HEK293 (cell line): ENCODE measurements at regions not wholly inside any gene's neighbourhood (a gene's known extent, or its start where the extent isn't known, plus 50 kb on each side); places are given as distances from the start of the nearest gene placed in this dataset.

Source experiments
- CTCF ChIA-PET: fragments of 350-600 bp; formaldehyde crosslinking; extraction: SDS; loops from one replicate; lab custom pipeline; 2021; ENCODE audit warnings: antibody characterized with exemption; lab: Yijun Ruan, JAX
- POLR2A ChIA-PET: fragments of 300-600 bp; formaldehyde crosslinking; extraction: SDS; loops from one replicate; lab custom pipeline; 2020; ENCODE audit warnings: antibody characterized with exemption, inconsistent platforms; lab: Yijun Ruan, JAX
- H3K27ac ChIP-seq: fragments of 200-500 bp; sonication (Bioruptor generic); 2 replicates; pipeline ENCODE4 v1.5.1; 2014; ENCODE audit warnings: low read depth, low read length, control low read depth, inconsistent platforms; ENCODE audit errors: extremely low read depth
- H3K36me3 ChIP-seq, 2 experiments: fragments of 200-500 bp in 1 of 2; sonication (Bioruptor generic) in 1 of 2; 1 replicate in 1 of 2; 2 replicates in 1 of 2; pipeline ENCODE4 v1.5.1; 2014 to 2017; ENCODE audit warnings: inconsistent platforms in 2 of 2, low read length in 2 of 2; ENCODE audit not compliant: control insufficient read depth in 2 of 2, insufficient read depth in 1 of 2
- H3K4me1 ChIP-seq: fragments of 200-500 bp; sonication (Bioruptor generic); 2 replicates; pipeline ENCODE4 v1.5.1; 2014; ENCODE audit warnings: mild to moderate bottlenecking, low read length, inconsistent platforms; ENCODE audit not compliant: control insufficient read depth, insufficient read depth
- H3K4me3 ChIP-seq: 2 replicates; pipeline ENCODE4 v1.5.1; 2011; ENCODE audit warnings: low read depth, mild to moderate bottlenecking, control low read depth, low read length, moderate library complexity
- H3K9me3 ChIP-seq: fragments of 200-500 bp; sonication (Bioruptor generic); 2 replicates; pipeline ENCODE4 v1.5.1; 2014; ENCODE audit warnings: low read depth, low read length, inconsistent platforms; ENCODE audit not compliant: control insufficient read depth, insufficient read depth
- KLF10 ChIP-seq: fragments of 450-650 bp; IDR thresholded peaks from 2 replicates; pipeline ENCODE4 v1.5.1; 2018; ENCODE audit warnings: missing biosample characterization, mild to moderate bottlenecking, missing genetic modification characterization
- KLF16 ChIP-seq: fragments of 450-650 bp; formaldehyde crosslinking; IDR thresholded peaks from 2 replicates; pipeline ENCODE4 v1.5.1; 2017; ENCODE audit warnings: missing biosample characterization, missing genetic modification characterization
- OSR2 ChIP-seq: fragments of 450-650 bp; formaldehyde crosslinking; IDR thresholded peaks from 2 replicates; pipeline ENCODE4 v1.5.1; 2016; ENCODE audit warnings: missing biosample characterization, missing genetic modification characterization
- OVOL3 ChIP-seq: fragments of 450-650 bp; formaldehyde crosslinking; IDR thresholded peaks from 2 replicates; pipeline ENCODE4 v1.5.1; 2016; ENCODE audit warnings: missing biosample characterization, missing genetic modification characterization
- YY1 ChIP-seq: fragments of 450-650 bp; formaldehyde crosslinking; IDR thresholded peaks from 2 replicates; pipeline ENCODE4 v1.5.1; 2018; ENCODE audit warnings: missing biosample characterization, missing genetic modification characterization
- ZBTB17 ChIP-seq: fragments of 450-650 bp; formaldehyde crosslinking; IDR thresholded peaks from 2 replicates; pipeline ENCODE4 v1.5.1; 2016; ENCODE audit warnings: missing biosample characterization, missing genetic modification characterization
- ZBTB21 ChIP-seq: fragments of 450-650 bp; formaldehyde crosslinking; IDR thresholded peaks from 2 replicates; pipeline ENCODE4 v1.5.1; 2017; ENCODE audit warnings: missing biosample characterization, missing genetic modification characterization
- ZNF114 ChIP-seq: fragments of 450-650 bp; formaldehyde crosslinking; IDR thresholded peaks from 2 replicates; pipeline ENCODE4 v1.5.0; 2017; ENCODE audit warnings: missing biosample characterization, missing genetic modification characterization
- ZNF121 ChIP-seq: fragments of 450-650 bp; formaldehyde crosslinking; IDR thresholded peaks from 2 replicates; pipeline ENCODE4 v1.5.1; 2016; ENCODE audit warnings: missing biosample characterization, missing genetic modification characterization
- ZNF169 ChIP-seq: fragments of 450-650 bp; formaldehyde crosslinking; IDR thresholded peaks from 2 replicates; pipeline ENCODE4 v1.5.1; 2016; ENCODE audit warnings: missing biosample characterization, missing genetic modification characterization
- ZNF174 ChIP-seq: fragments of 450-650 bp; formaldehyde crosslinking; IDR thresholded peaks from 2 replicates; pipeline ENCODE4 v1.5.0; 2017; ENCODE audit warnings: missing biosample characterization, mild to moderate bottlenecking, missing genetic modification characterization
- ZNF175 ChIP-seq: fragments of 450-650 bp; formaldehyde crosslinking; IDR thresholded peaks from 2 replicates; pipeline ENCODE4 v1.5.1; 2016; ENCODE audit warnings: missing biosample characterization, missing genetic modification characterization
- ZNF19 ChIP-seq: fragments of 450-650 bp; formaldehyde crosslinking; IDR thresholded peaks from 2 replicates; pipeline ENCODE4; 2016; ENCODE audit warnings: missing biosample characterization, missing genetic modification characterization, low read depth
- ZNF2 ChIP-seq: fragments of 450-650 bp; formaldehyde crosslinking; IDR thresholded peaks from 2 replicates; pipeline ENCODE4 v1.5.1; 2016; ENCODE audit warnings: missing biosample characterization, missing genetic modification characterization
- ZNF223 ChIP-seq: fragments of 450-650 bp; formaldehyde crosslinking; IDR thresholded peaks from 2 replicates; pipeline ENCODE4 v1.5.1; 2016; ENCODE audit warnings: missing biosample characterization, missing genetic modification characterization
- ZNF23 ChIP-seq: fragments of 450-650 bp; formaldehyde crosslinking; IDR thresholded peaks from 2 replicates; pipeline ENCODE4 v1.5.1; 2016; ENCODE audit warnings: missing biosample characterization, missing genetic modification characterization, borderline replicate concordance
- ZNF266 ChIP-seq: fragments of 450-650 bp; formaldehyde crosslinking; IDR thresholded peaks from 2 replicates; pipeline ENCODE4 v1.5.1; 2016; ENCODE audit warnings: missing biosample characterization, missing genetic modification characterization, low read depth
- ZNF350 ChIP-seq: fragments of 450-650 bp; formaldehyde crosslinking; IDR thresholded peaks from 2 replicates; pipeline ENCODE4 v1.5.0; 2017; ENCODE audit warnings: missing biosample characterization, mild to moderate bottlenecking, missing genetic modification characterization
- ZNF473 ChIP-seq: fragments of 450-650 bp; formaldehyde crosslinking; IDR thresholded peaks from 2 replicates; pipeline ENCODE4 v1.5.1; 2017; ENCODE audit warnings: missing biosample characterization, missing genetic modification characterization
- ZNF571 ChIP-seq: fragments of 450-650 bp; formaldehyde crosslinking; IDR thresholded peaks from 2 replicates; pipeline ENCODE4 v1.5.0; 2017; ENCODE audit warnings: missing biosample characterization, missing genetic modification characterization
- ZNF629 ChIP-seq: fragments of 450-650 bp; formaldehyde crosslinking; IDR thresholded peaks from 2 replicates; pipeline ENCODE4 v1.5.1; 2017; ENCODE audit warnings: missing biosample characterization, missing genetic modification characterization
- ZNF677 ChIP-seq: fragments of 450-650 bp; IDR thresholded peaks from 2 replicates; pipeline ENCODE4 v1.5.0; 2018; ENCODE audit warnings: missing biosample characterization, mild to moderate bottlenecking, missing genetic modification characterization, moderate library complexity
- ZNF692 ChIP-seq: fragments of 450-650 bp; formaldehyde crosslinking; IDR thresholded peaks from 2 replicates; pipeline ENCODE4 v1.5.1; 2016; ENCODE audit warnings: missing biosample characterization, missing genetic modification characterization
- ZNF707 ChIP-seq: fragments of 450-650 bp; formaldehyde crosslinking; IDR thresholded peaks from 2 replicates; pipeline ENCODE4 v1.5.1; 2016; ENCODE audit warnings: missing biosample characterization, missing genetic modification characterization
- ZNF777 ChIP-seq: fragments of 450-650 bp; formaldehyde crosslinking; IDR thresholded peaks from 2 replicates; pipeline ENCODE4 v1.5.1; 2017; ENCODE audit warnings: missing biosample characterization, missing genetic modification characterization, borderline replicate concordance
- ZNF791 ChIP-seq: fragments of 450-650 bp; formaldehyde crosslinking; IDR thresholded peaks from 2 replicates; pipeline ENCODE4 v1.5.1; 2016; ENCODE audit warnings: missing biosample characterization, missing genetic modification characterization
- TF ChIP-seq, protein P1 (sequence below): fragments of 450-650 bp; formaldehyde crosslinking; IDR thresholded peaks from 2 replicates; pipeline ENCODE4 v1.5.1; 2016; ENCODE audit warnings: missing biosample characterization, missing genetic modification characterization
- TF ChIP-seq, protein P2 (sequence below): fragments of 450-650 bp; formaldehyde crosslinking; IDR thresholded peaks from 2 replicates; pipeline ENCODE4 v1.5.1; 2017; ENCODE audit warnings: missing biosample characterization, mild to moderate bottlenecking, missing genetic modification characterization, moderate library complexity
- TF ChIP-seq, protein P3 (sequence below): fragments of 450-650 bp; formaldehyde crosslinking; IDR thresholded peaks from 2 replicates; pipeline ENCODE4 v1.5.1; 2016; ENCODE audit warnings: missing biosample characterization, missing genetic modification characterization

GRCh38 chr5:145124806-145125205 lies 710.3 kb downstream of the PRELID2 start:
- ChIA-PET CTCF (interaction anchor here (0.8 kb wide), 1 partner anchor 313 kb away, joined by 3 read pairs; no protein-coding TSS in a partner anchor), POLR2A (no interaction called here)
- Histone ChIP-seq H3K27ac (no peak overlapping the region), H3K36me3 (no peaks in the 10 kb centered on the region)
- TF ChIP-seq ZNF121 (no peak), ZNF114 (no peak), OVOL3 (tag by site-specific recombination) (no peak), ZNF350 (tag by site-specific recombination) (no peak), ZNF19 (no peak)
- TF ChIP-seq, all 188 proteins: peak for 0
- Histone ChIP-seq H3K4me1 (no peaks in the 10 kb centered on the region), H3K9me3 (no peaks in the 10 kb centered on the region), H3K4me3 (no peak overlapping the region)

DNA sequence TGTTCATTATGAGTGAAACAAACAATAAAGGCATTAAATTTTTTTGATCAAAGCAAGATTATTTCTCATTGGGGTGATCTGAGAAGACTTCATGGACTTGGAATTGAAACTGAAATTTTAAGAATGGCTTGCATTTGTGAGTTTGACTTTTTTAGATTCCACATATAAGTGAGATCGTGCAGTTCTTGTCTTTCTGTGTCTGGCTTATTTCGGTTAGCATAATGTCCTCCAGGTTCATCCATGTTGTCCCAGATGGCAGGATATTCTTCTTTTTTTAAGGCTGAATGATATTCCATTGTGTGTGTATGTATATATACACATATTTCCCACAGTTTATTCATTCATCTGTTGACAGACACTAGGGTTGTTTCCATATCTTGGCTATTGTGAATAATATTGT lies 716.5 kb downstream of the PRELID2 start:
- ChIA-PET CTCF (interaction anchor here (0.7 kb wide), 1 partner anchor 351 kb away, joined by 4 read pairs; no protein-coding TSS in a partner anchor), POLR2A (no interaction called here)
- Histone ChIP-seq H3K27ac (no peak overlapping the region), H3K4me3 (no peak overlapping the region), H3K9me3 (no peaks in the 10 kb centered on the region), H3K36me3 (no peaks in the 10 kb centered on the region), H3K4me1 (no peaks in the 10 kb centered on the region)
- TF ChIP-seq ZNF791: no peak
- TF ChIP-seq KLF16 (tag by site-specific recombination): no peak
- no peak for TF ChIP-seq ZNF629 (tag by site-specific recombination)
- TF ChIP-seq, protein P1, sequence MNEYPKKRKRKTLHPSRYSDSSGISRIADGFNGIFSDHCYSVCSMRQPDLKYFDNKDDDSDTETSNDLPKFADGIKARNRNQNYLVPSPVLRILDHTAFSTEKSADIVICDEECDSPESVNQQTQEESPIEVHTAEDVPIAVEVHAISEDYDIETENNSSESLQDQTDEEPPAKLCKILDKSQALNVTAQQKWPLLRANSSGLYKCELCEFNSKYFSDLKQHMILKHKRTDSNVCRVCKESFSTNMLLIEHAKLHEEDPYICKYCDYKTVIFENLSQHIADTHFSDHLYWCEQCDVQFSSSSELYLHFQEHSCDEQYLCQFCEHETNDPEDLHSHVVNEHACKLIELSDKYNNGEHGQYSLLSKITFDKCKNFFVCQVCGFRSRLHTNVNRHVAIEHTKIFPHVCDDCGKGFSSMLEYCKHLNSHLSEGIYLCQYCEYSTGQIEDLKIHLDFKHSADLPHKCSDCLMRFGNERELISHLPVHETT: no peak
- TF ChIP-seq, protein P2, sequence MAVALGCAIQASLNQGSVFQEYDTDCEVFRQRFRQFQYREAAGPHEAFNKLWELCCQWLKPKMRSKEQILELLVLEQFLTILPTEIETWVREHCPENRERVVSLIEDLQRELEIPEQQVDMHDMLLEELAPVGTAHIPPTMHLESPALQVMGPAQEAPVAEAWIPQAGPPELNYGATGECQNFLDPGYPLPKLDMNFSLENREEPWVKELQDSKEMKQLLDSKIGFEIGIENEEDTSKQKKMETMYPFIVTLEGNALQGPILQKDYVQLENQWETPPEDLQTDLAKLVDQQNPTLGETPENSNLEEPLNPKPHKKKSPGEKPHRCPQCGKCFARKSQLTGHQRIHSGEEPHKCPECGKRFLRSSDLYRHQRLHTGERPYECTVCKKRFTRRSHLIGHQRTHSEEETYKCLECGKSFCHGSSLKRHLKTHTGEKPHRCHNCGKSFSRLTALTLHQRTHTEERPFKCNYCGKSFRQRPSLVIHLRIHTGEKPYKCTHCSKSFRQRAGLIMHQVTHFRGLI: no peak
- TF ChIP-seq ZNF677 (tag by site-specific recombination): no peak
- TF ChIP-seq OSR2 (tag by site-specific recombination): no peak
- TF ChIP-seq ZNF175 (tag by site-specific recombination): no peak
- TF ChIP-seq ZNF223: no peak
- TF ChIP-seq, protein P3, sequence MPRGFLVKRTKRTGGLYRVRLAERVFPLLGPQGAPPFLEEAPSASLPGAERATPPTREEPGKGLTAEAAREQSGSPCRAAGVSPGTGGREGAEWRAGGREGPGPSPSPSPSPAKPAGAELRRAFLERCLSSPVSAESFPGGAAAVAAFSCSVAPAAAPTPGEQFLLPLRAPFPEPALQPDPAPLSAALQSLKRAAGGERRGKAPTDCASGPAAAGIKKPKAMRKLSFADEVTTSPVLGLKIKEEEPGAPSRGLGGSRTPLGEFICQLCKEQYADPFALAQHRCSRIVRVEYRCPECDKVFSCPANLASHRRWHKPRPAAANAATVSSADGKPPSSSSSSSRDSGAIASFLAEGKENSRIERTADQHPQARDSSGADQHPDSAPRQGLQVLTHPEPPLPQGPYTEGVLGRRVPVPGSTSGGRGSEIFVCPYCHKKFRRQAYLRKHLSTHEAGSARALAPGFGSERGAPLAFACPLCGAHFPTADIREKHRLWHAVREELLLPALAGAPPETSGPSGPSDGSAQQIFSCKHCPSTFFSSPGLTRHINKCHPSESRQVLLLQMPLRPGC: no peak
- no peak for TF ChIP-seq KLF10 (tag by site-specific recombination)
- no peak for TF ChIP-seq ZBTB17
- no peak for TF ChIP-seq ZNF174
- TF ChIP-seq ZBTB21 (tag by site-specific recombination): no peak
- no peak for TF ChIP-seq ZNF777 (tag by site-specific recombination)

DNA sequence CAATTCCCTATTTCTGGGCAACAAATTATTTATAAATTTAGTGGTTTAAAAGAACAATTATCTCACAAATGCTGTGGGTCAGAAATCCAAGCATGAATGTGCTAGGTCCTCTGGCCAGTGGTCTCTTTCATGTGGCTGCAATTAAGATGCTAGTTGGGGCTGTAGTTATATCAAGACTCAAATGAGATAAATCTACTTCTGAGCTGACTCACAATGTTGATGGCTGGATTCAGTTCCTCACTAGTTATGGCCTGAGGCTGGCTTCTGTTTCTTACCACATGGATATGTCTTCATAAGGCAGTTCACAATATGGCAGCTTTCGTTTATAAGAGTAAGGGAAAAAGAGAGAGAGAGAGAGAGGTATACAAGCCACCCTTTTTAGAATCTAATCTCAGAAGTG lies 717.0 kb downstream of the PRELID2 start:
- Histone ChIP-seq H3K36me3 (no peaks in the 10 kb centered on the region), H3K9me3 (no peaks in the 10 kb centered on the region), H3K4me1 (no peaks in the 10 kb centered on the region), H3K27ac (no peak overlapping the region), H3K4me3 (no peak overlapping the region)
- POLR2A ChIA-PET: no interaction called here
- CTCF ChIA-PET: interaction anchor here (0.7 kb wide), 1 partner anchor 350 kb away, joined by 4 read pairs; no protein-coding TSS in a partner anchor
- TF ChIP-seq ZNF23: no peak
- no peak for TF ChIP-seq ZNF777 (tag by site-specific recombination)
- no peak for TF ChIP-seq ZNF692 (tag by site-specific recombination)
- no peak for TF ChIP-seq ZNF169
- TF ChIP-seq ZNF266 (tag by site-specific recombination): no peak
- TF ChIP-seq ZNF2 (tag by site-specific recombination): no peak
- no peak for TF ChIP-seq YY1 (tag by site-specific recombination)
- TF ChIP-seq ZNF571: no peak
- no peak for TF ChIP-seq ZNF473 (tag by site-specific recombination)
- TF ChIP-seq ZNF707 (tag by site-specific recombination): no peak
